T-helper 2 cell treated with Interferon-gamma antibody and Interleukin-4, amounts not matched to agents 5 μg/mL and 100 μg/mL, for 36 hours (primary cell): ENCODE measurements at regions not wholly inside any gene's neighbourhood (a gene's known extent, or its start where the extent isn't known, plus 50 kb on each side); places are given as distances from the start of the nearest gene placed in this dataset.
A peak's percentile ranks its signal among the peaks of the same experiment; 100 is the strongest.

Experiments used
- DNase-seq: peaks from one replicate; pipeline ENCODE4 v3.0.0; 2021; ENCODE audit warnings: low spot score
- H3K27ac Mint-ChIP-seq: one replicate; pipeline ENCODE4 v1.8.0; 2021; ENCODE audit warnings: mild to moderate bottlenecking, mixed read lengths
- H3K27me3 Mint-ChIP-seq: one replicate; pipeline ENCODE4 v1.8.0; 2021; ENCODE audit warnings: low read depth, mixed read lengths
- H3K36me3 Mint-ChIP-seq: one replicate; pipeline ENCODE4 v1.8.0; 2021; ENCODE audit warnings: low read depth, mixed read lengths
- H3K4me1 Mint-ChIP-seq: one replicate; pipeline ENCODE4 v1.8.0; 2021; ENCODE audit warnings: low read depth, mixed read lengths
- H3K4me3 Mint-ChIP-seq: one replicate; pipeline ENCODE4 v1.8.0; 2022; ENCODE audit warnings: mild to moderate bottlenecking, moderate library complexity, mixed read lengths
- H3K9me3 Mint-ChIP-seq: one replicate; pipeline ENCODE4 v1.8.0; 2021; ENCODE audit warnings: mixed read lengths

GRCh38 chr5:87154191-87154590, 113.5 kb upstream of the RASA1 start:
- Mint-ChIP-seq H3K36me3 (no peaks in the 10 kb centered on the region), H3K27ac (no peak overlapping the region), H3K27me3 (no peaks in the 10 kb centered on the region), H3K4me3 (no peak overlapping the region), H3K9me3 (no peaks in the 10 kb centered on the region), H3K4me1 (peaks cover 9% of the 10 kb centered on the region)
- DNase-seq: no peak

- Mint-ChIP-seq H3K36me3 (no peaks in the 10 kb centered on the region), H3K9me3 (no peaks in the 10 kb centered on the region), H3K4me3 (no peak overlapping the region), H3K27ac (no peak overlapping the region), H3K4me1 (peaks cover 9% of the 10 kb centered on the region), H3K27me3 (no peaks in the 10 kb centered on the region)
- DNase-seq: no peak
These were observed 112.6 kb upstream of the RASA1 start for GRCh38 chr5:87155106-87155505.

- DNase-seq: no peak
- H3K27me3 Mint-ChIP-seq: no peaks in the 10 kb centered on the region
- H3K27ac Mint-ChIP-seq: no peak overlapping the region
- H3K4me1 Mint-ChIP-seq: peaks cover 4% of the 10 kb centered on the region
- no peak overlapping the region for H3K4me3 Mint-ChIP-seq
- H3K9me3 Mint-ChIP-seq: no peaks in the 10 kb centered on the region
- no peaks in the 10 kb centered on the region for H3K36me3 Mint-ChIP-seq
These were observed 111.1 kb upstream of the RASA1 start for GRCh38 chr5:87156631-87157030.

- Mint-ChIP-seq H3K9me3 (no peaks in the 10 kb centered on the region), H3K27me3 (peaks cover 11% of the 10 kb centered on the region), H3K36me3 (no peaks in the 10 kb centered on the region), H3K4me3 (no peak overlapping the region), H3K4me1 (no peaks in the 10 kb centered on the region), H3K27ac (no peak overlapping the region)
- DNase-seq: no peak
These were observed 103.3 kb upstream of the RASA1 start for GRCh38 chr5:87164409-87164808.

- Mint-ChIP-seq H3K4me1 (no peaks in the 10 kb centered on the region), H3K27ac (no peak overlapping the region), H3K36me3 (no peaks in the 10 kb centered on the region), H3K4me3 (no peak overlapping the region), H3K9me3 (no peaks in the 10 kb centered on the region), H3K27me3 (peaks cover 7% of the 10 kb centered on the region)
- no peak for DNase-seq
These were observed 98.2 kb upstream of the RASA1 start for GRCh38 chr5:87169300-87169991.

- no peaks in the 10 kb centered on the region for H3K36me3 Mint-ChIP-seq
- no peak overlapping the region for H3K4me3 Mint-ChIP-seq
- no peak for DNase-seq
- no peaks in the 10 kb centered on the region for H3K9me3 Mint-ChIP-seq
- H3K27ac Mint-ChIP-seq: no peak overlapping the region
- no peaks in the 10 kb centered on the region for H3K4me1 Mint-ChIP-seq
- peaks cover 5% of the 10 kb centered on the region for H3K27me3 Mint-ChIP-seq
These were observed 96.9 kb upstream of the RASA1 start for GRCh38 chr5:87170799-87171198.

- H3K27me3 Mint-ChIP-seq: peaks cover 4% of the 10 kb centered on the region
- DNase-seq: no peak
- H3K36me3 Mint-ChIP-seq: no peaks in the 10 kb centered on the region
- H3K4me1 Mint-ChIP-seq: peaks cover 8% of the 10 kb centered on the region
- H3K27ac Mint-ChIP-seq: no peak overlapping the region
- H3K9me3 Mint-ChIP-seq: no peaks in the 10 kb centered on the region
- H3K4me3 Mint-ChIP-seq: peak overlapping the region; percentile 7
These were observed 85.0 kb upstream of the RASA1 start for GRCh38 chr5:87182649-87183048.

GRCh38 chr5:87183896-87184295, 83.8 kb upstream of the RASA1 start:
- no peaks in the 10 kb centered on the region for H3K36me3 Mint-ChIP-seq

GRCh38 chr5:87184605-87185004, 83.1 kb upstream of the RASA1 start:
- Mint-ChIP-seq H3K27ac (no peak overlapping the region), H3K36me3 (no peaks in the 10 kb centered on the region), H3K9me3 (no peaks in the 10 kb centered on the region), H3K27me3 (peaks cover 6% of the 10 kb centered on the region), H3K4me3 (no peak overlapping the region), H3K4me1 (peaks cover 8% of the 10 kb centered on the region)
- no peak for DNase-seq

More at GRCh38 chr5:87183896-87184295, 83.8 kb upstream of the RASA1 start:
- H3K4me1 Mint-ChIP-seq: peaks cover 8% of the 10 kb centered on the region
- peaks cover 6% of the 10 kb centered on the region for H3K27me3 Mint-ChIP-seq
- no peak for DNase-seq
- no peaks in the 10 kb centered on the region for H3K9me3 Mint-ChIP-seq
- no peak overlapping the region for H3K27ac Mint-ChIP-seq
- H3K4me3 Mint-ChIP-seq: no peak overlapping the region

- H3K4me3 Mint-ChIP-seq: no peak overlapping the region
- no peaks in the 10 kb centered on the region for H3K9me3 Mint-ChIP-seq
- H3K27ac Mint-ChIP-seq: no peak overlapping the region
- peaks cover 10% of the 10 kb centered on the region for H3K4me1 Mint-ChIP-seq
- peaks cover 6% of the 10 kb centered on the region for H3K27me3 Mint-ChIP-seq
- H3K36me3 Mint-ChIP-seq: no peaks in the 10 kb centered on the region
- DNase-seq: no peak
These were observed 81.8 kb upstream of the RASA1 start for GRCh38 chr5:87185838-87186237.

GRCh38 chr5:87188391-87188790, 79.3 kb upstream of the RASA1 start:
- H3K27ac Mint-ChIP-seq: no peak overlapping the region
- no peaks in the 10 kb centered on the region for H3K9me3 Mint-ChIP-seq
- no peaks in the 10 kb centered on the region for H3K36me3 Mint-ChIP-seq
- H3K4me3 Mint-ChIP-seq: no peak overlapping the region
- H3K4me1 Mint-ChIP-seq: peaks cover 10% of the 10 kb centered on the region
- H3K27me3 Mint-ChIP-seq: peaks cover 6% of the 10 kb centered on the region
- no peak for DNase-seq

- Mint-ChIP-seq H3K4me3 (no peak overlapping the region), H3K9me3 (no peaks in the 10 kb centered on the region), H3K36me3 (no peaks in the 10 kb centered on the region), H3K4me1 (peaks cover 15% of the 10 kb centered on the region), H3K27me3 (peaks cover 3% of the 10 kb centered on the region), H3K27ac (no peak overlapping the region)
- no peak for DNase-seq
These were observed 77.6 kb upstream of the RASA1 start for GRCh38 chr5:87190041-87190440.

GRCh38 chr5:87190687-87191086, 77.0 kb upstream of the RASA1 start:
- no peak overlapping the region for H3K27ac Mint-ChIP-seq
- H3K4me3 Mint-ChIP-seq: no peak overlapping the region
- no peaks in the 10 kb centered on the region for H3K36me3 Mint-ChIP-seq
- no peak for DNase-seq
- peaks cover 3% of the 10 kb centered on the region for H3K27me3 Mint-ChIP-seq
- H3K4me1 Mint-ChIP-seq: peaks cover 21% of the 10 kb centered on the region
- no peaks in the 10 kb centered on the region for H3K9me3 Mint-ChIP-seq

- no peaks in the 10 kb centered on the region for H3K9me3 Mint-ChIP-seq
- no peak for DNase-seq
- H3K4me1 Mint-ChIP-seq: peaks cover 21% of the 10 kb centered on the region
- H3K27me3 Mint-ChIP-seq: peaks cover 3% of the 10 kb centered on the region
- H3K4me3 Mint-ChIP-seq: no peak overlapping the region
- H3K36me3 Mint-ChIP-seq: no peaks in the 10 kb centered on the region
- H3K27ac Mint-ChIP-seq: no peak overlapping the region
These were observed 76.0 kb upstream of the RASA1 start for GRCh38 chr5:87191645-87192044.

- Mint-ChIP-seq H3K4me3 (no peak overlapping the region), H3K27ac (no peak overlapping the region), H3K27me3 (no peaks in the 10 kb centered on the region), H3K9me3 (peaks cover 4% of the 10 kb centered on the region), H3K4me1 (peaks cover 21% of the 10 kb centered on the region), H3K36me3 (no peaks in the 10 kb centered on the region)
- DNase-seq: peak; percentile 19
These were observed 72.5 kb upstream of the RASA1 start for GRCh38 chr5:87195104-87195591.
